HG02938 (cell line): ENCODE measurements at regions not wholly inside any gene's neighbourhood (a gene's known extent, or its start where the extent isn't known, plus 50 kb on each side); places are given as distances from the start of the nearest gene placed in this dataset.
"Not testable (repeated sequence)": the region's sequence is repeated elsewhere in the genome, so short reads cannot be mapped to it uniquely, and the experiment has no call there.

Experiments used
- ATAC-seq: cut with Tn5 transposase; IDR thresholded peaks from one replicate; pipeline ENCODE4 v1.9.1; 2021; ENCODE audit warnings: mild to moderate bottlenecking, moderate library complexity; ENCODE audit not compliant: unreplicated experiment

- no peak for ATAC-seq
These were observed 101.0 kb upstream of the MTHFD1L start for GRCh38 chr6:150764334-150765066.

DNA sequence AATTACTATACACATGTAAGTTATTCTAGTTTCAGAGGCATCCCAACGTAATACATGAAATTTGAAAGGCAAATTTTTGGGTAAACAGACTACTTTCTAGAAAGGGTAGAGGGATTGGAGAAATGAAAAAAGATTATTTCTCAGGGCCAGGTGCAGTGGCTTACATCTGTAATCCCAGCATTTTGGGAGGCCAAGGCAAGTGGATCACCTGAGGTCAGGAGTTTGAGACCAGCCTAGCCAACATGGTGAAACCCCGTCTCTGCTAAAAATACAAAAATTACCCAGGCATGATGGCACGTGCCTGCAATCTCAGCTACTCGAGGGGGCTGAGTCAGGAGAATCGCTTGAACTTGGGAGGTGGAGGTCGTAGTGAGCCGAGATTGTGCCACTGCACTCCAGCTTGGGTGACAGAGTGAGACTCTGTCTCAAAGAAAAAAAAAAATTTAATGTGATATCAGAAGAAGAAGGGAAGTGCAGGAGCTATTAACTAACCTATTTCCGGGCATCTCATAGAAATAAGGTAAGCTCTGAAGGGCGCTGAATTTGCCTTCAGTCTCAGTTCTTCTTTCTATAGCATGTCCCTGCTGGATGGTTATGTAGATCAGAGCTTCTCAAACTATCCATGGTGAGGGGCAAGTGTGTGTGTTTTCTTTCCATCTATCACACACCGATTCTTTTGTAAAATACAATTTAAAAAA, 100.3 kb upstream of the MTHFD1L start:
- peak; percentile 86 for ATAC-seq

GRCh38 chr6:150766201-150766997, 99.1 kb upstream of the MTHFD1L start:
- ATAC-seq, result no peak

DNA sequence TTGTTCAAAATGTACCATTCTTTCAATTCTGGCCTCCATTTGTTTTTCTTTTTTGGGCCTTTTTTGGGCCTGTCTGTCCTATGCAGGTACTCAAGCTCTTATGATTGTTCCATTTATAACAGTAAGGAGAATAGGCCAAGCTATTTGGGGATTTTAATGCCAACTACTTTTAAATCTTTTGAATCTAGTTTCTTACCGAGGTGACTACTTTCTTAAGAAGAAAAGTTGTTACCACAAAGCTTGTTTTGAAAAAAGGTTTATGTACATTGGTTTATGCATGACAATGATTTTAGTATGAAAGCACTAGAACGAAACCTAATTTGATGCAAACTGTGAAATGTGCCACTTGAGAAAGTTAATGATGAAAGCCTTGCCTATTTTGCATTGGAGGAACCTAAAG, 98.3 kb upstream of the MTHFD1L start:
- no peak for ATAC-seq

DNA sequence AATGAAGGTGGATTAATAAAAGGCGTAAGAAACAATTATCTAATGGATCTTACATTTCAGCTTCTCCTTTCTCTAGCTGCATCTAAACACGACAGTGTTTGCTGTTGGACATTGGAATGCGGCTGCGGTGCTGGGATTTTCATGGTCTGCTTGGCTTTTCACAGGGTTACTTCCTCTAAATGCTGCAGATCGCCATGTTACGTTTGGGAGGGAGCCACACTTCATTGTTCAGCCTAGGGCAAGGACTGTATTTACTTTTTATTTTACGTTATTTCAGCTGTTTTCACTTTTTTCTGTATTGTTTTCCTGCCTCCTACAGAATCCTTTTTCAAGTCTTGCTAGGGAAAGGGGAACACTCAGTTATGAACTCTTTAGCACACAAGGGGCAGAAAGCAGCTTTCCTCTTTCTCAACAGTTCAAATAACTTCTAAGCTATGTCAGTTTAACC, 97.9 kb upstream of the MTHFD1L start:
- ATAC-seq, result no peak

- no peak for ATAC-seq
These were observed 94.9 kb upstream of the MTHFD1L start for GRCh38 chr6:150770637-150771036.

DNA sequence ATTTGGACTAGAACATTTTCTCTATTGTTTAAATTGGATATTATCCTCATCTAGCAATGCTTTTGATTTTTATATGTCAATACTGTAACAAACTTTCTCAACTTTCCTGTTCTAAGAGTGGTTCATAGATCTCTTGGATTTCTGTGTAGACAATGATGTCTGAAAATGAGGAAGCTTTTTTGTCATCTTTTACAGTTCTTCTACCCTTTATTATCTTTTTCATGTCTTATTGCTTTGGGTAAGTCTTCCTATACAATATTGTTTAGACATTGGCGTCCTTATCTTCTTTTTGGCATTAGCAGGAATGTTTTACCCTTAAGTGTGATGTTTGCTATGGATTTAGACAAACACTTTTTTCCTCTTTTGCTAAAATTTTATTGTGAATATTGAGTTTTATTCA, 91.5 kb upstream of the MTHFD1L start:
- no peak for ATAC-seq

- ATAC-seq, result no peak
These were observed 89.9 kb upstream of the MTHFD1L start for GRCh38 chr6:150775415-150776203.

GRCh38 chr6:150777736-150778135, 87.8 kb upstream of the MTHFD1L start:
- no peak for ATAC-seq

GRCh38 chr6:150783813-150784212, 81.7 kb upstream of the MTHFD1L start:
- no peak for ATAC-seq

DNA sequence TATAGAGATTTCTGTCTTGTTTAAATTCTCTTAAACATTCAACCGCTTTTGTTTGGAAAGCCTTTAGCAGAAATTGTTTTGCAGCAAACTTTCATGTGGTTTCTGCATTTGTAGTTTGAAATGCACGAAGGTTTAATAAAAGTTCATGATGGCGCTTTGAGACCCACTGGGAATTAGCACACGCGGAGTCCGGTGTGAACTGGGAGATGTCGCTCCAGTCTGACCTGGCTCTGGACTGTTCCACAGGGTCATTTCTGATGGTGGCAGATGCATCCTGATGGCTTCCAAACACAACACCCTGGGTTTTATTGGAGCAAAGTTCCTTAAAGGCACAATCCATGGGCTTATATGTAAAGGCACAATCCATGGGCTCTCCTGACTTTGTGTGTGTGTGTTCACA, 78.1 kb upstream of the MTHFD1L start:
- ATAC-seq, result no peak

GRCh38 chr6:150788089-150788488, 77.4 kb upstream of the MTHFD1L start:
- no peak for ATAC-seq

DNA sequence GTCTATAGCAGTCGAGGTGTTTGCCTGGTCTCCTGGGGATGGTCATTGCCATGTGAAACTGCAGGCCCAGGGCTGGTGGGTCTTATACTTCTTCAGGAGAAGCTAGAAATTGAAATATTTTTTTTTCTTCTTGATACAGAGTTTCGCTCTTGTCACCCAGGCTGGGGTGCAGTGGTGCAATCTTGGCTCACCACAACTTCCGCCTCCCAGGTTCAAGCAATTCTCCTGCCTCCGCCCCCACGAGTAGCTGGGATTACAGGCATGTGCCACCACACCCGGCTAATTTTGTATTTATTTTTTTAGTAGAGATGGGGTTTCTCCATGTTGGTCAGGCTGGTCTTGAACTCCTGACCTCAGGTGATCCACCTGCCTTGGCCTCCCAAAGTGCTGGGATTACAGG, 75.6 kb upstream of the MTHFD1L start:
- ATAC-seq, result not testable (repeated sequence)

DNA sequence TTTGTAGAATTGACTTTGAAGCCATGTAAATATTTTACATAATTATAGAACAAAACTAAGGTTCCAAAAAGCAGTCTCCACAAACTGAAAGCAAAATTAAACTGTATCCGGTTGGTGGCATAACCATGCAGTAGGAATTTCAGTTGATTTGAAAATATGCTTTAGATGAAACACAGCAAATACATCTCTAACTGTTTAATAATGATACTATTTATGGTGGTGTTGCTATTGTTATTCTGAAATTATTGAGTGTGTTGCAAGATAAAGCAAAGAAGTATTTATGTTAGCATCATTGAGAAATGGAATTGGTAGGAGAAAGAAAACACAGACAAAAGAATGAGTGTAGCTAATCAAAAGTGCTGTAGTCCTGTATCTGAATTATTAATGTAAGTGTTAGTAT, 73.8 kb upstream of the MTHFD1L start:
- no peak for ATAC-seq

DNA sequence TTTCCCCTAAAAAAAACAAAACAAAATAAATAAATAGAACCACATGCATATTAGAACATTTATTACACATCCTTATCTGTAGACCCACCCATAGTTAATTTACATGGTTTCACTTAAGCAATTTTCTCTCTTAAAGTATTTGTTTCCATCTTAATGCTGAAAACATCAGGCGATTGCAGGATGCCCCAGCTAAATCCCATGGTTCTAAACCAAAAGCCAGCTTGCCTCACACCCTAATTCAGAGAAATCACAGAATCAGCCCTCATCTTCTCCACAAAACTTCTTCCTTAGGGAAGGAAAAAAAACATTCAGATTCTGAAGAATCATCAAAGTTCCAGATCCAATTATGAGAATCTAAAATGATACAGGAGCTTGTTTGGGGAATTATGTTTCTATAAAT, 67.6 kb upstream of the MTHFD1L start:
- ATAC-seq, result no peak

GRCh38 chr6:150799276-150799805, 66.2 kb upstream of the MTHFD1L start:
- ATAC-seq, result no peak

DNA sequence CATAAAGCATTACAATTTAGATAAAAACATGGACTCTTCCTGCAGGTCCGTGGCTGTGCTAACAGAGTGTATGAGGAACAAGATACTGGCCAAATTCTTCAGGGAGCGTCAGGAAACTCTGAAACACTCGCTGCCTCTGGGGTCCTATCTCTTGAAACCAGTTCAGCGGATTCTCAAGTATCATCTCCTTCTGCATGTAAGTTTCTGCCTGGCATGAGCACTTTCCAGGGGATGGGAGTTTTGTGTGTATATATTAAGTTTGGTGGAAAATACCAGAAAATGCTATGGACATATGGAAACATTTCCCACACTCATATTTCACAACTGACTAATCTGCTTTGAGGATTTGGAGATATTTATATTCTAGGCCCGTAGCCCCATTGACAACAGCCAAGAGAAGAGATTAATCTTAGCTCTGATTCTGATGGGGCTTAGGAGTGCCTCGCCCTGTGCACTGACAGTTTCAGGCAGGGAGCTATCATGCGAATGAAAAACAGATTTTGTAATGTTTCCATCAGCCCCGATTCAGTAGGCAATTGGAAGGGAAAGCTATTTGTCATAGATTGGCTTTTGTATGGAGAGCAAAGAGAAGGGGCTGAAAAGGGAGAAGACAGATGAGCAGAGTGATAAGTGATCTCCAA, 64.7 kb upstream of the MTHFD1L start:
- no peak for ATAC-seq

- no peak for ATAC-seq
These were observed 58.7 kb upstream of the MTHFD1L start for GRCh38 chr6:150806790-150807189.

GRCh38 chr6:150813319-150813992, 52.0 kb upstream of the MTHFD1L start:
- ATAC-seq, result peak; percentile 51

- ATAC-seq, result peak; percentile 59
These were observed 51.5 kb upstream of the MTHFD1L start for GRCh38 chr6:150813993-150814359.
